ENCODE measurements at regions not wholly inside any gene's neighbourhood (a gene's known extent, or its start where the extent isn't known, plus 50 kb on each side); places are given as distances from the start of the nearest gene placed in this dataset.

- TF ChIP-seq, protein P1, sequence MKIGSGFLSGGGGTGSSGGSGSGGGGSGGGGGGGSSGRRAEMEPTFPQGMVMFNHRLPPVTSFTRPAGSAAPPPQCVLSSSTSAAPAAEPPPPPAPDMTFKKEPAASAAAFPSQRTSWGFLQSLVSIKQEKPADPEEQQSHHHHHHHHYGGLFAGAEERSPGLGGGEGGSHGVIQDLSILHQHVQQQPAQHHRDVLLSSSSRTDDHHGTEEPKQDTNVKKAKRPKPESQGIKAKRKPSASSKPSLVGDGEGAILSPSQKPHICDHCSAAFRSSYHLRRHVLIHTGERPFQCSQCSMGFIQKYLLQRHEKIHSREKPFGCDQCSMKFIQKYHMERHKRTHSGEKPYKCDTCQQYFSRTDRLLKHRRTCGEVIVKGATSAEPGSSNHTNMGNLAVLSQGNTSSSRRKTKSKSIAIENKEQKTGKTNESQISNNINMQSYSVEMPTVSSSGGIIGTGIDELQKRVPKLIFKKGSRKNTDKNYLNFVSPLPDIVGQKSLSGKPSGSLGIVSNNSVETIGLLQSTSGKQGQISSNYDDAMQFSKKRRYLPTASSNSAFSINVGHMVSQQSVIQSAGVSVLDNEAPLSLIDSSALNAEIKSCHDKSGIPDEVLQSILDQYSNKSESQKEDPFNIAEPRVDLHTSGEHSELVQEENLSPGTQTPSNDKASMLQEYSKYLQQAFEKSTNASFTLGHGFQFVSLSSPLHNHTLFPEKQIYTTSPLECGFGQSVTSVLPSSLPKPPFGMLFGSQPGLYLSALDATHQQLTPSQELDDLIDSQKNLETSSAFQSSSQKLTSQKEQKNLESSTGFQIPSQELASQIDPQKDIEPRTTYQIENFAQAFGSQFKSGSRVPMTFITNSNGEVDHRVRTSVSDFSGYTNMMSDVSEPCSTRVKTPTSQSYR (CRISPR knock-in tag; IDR thresholded peaks at IDR 0.05; ENCODE audit: borderline replicate concordance): no peak
- peak; percentile 82 for TF ChIP-seq ZBTB7A (CRISPR knock-in tag; IDR thresholded peaks at IDR 0.05)
- peak; percentile 96 for TF ChIP-seq MED13 (CRISPR knock-in tag; IDR thresholded peaks at IDR 0.05)
- no peak for TF ChIP-seq U2AF1 (optimal IDR thresholded peaks at IDR 0.05; ENCODE audit: low read depth, low read length)
- peak; percentile 43; the same call in 1 of the 2 replicates for TF ChIP-seq RBAK (CRISPR knock-in tag; IDR thresholded peaks at IDR 0.05)
- no peak for TF ChIP-seq IKZF1 (IDR thresholded peaks at IDR 0.05)
- peak; percentile 99 for TF ChIP-seq EED (CRISPR knock-in tag; IDR thresholded peaks at IDR 0.05)
- TF ChIP-seq MXI1 (IDR thresholded peaks at IDR 0.05; ENCODE audit: borderline replicate concordance, low read depth, low read length): peak; percentile 65; the same call in 2 of the 3 replicates
- TF ChIP-seq, protein P2, sequence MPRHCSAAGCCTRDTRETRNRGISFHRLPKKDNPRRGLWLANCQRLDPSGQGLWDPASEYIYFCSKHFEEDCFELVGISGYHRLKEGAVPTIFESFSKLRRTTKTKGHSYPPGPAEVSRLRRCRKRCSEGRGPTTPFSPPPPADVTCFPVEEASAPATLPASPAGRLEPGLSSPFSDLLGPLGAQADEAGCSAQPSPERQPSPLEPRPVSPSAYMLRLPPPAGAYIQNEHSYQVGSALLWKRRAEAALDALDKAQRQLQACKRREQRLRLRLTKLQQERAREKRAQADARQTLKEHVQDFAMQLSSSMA (CRISPR knock-in tag; IDR thresholded peaks at IDR 0.05): peak; percentile 85
- no peak for TF ChIP-seq ZNF337 (CRISPR knock-in tag; IDR thresholded peaks at IDR 0.05; ENCODE audit: borderline replicate concordance, low read depth)
- TF ChIP-seq ZFP62 (CRISPR knock-in tag; IDR thresholded peaks at IDR 0.05): no peak
- TF ChIP-seq TOE1 (CRISPR knock-in tag; IDR thresholded peaks at IDR 0.05): peak; percentile 96; the same call in 1 of the 2 replicates
- TF ChIP-seq, protein P3, sequence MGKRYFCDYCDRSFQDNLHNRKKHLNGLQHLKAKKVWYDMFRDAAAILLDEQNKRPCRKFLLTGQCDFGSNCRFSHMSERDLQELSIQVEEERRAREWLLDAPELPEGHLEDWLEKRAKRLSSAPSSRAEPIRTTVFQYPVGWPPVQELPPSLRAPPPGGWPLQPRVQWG (CRISPR knock-in tag; IDR thresholded peaks at IDR 0.05; ENCODE audit: borderline replicate concordance, low read depth): no peak
- TF ChIP-seq NR1H2 (CRISPR knock-in tag; IDR thresholded peaks at IDR 0.05; ENCODE audit: borderline replicate concordance, low read depth): no peak; the same call in 1 of the 2 replicates
- no peak for TF ChIP-seq ZNF17 (CRISPR knock-in tag; IDR thresholded peaks at IDR 0.05)
- 0 out of 2 replicates have a peak, but pooled peaks have one; percentile 31 for TF ChIP-seq ZNF557 (CRISPR knock-in tag; IDR thresholded peaks at IDR 0.05)
- peak; percentile 65; the same call in 1 of the 2 replicates for TF ChIP-seq SP140L (CRISPR knock-in tag; IDR thresholded peaks at IDR 0.05; ENCODE audit: borderline replicate concordance)
- TF ChIP-seq ZBTB38 (CRISPR knock-in tag; IDR thresholded peaks at IDR 0.05): peak; percentile 91
- peak; percentile 59 for TF ChIP-seq ZNF143 (CRISPR knock-in tag; IDR thresholded peaks at IDR 0.05)
- TF ChIP-seq PHB2 (IDR thresholded peaks at IDR 0.05; ENCODE audit: partially characterized antibody): no peak
- peak; percentile 93 for TF ChIP-seq TARDBP (CRISPR knock-in tag; IDR thresholded peaks at IDR 0.05)
- TF ChIP-seq ZNF576 (CRISPR knock-in tag; IDR thresholded peaks at IDR 0.05): no peak
- TF ChIP-seq SYNCRIP (IDR thresholded peaks at IDR 0.05; ENCODE audit: insufficient read depth, low read depth, low read length): no peak
- no peak for TF ChIP-seq CHD4 (IDR thresholded peaks at IDR 0.05; ENCODE audit: borderline replicate concordance, low read length)
- TF ChIP-seq ZNF549 (CRISPR knock-in tag; IDR thresholded peaks at IDR 0.05): no peak
- TF ChIP-seq ZNF577 (CRISPR knock-in tag; IDR thresholded peaks at IDR 0.05; ENCODE audit: borderline replicate concordance, low read depth): no peak
- TF ChIP-seq KDM4B (CRISPR knock-in tag; IDR thresholded peaks at IDR 0.05): 0 out of 2 replicates have a peak, but pooled peaks have one; percentile 80
- peak; percentile 51; the same call in 1 of the 2 replicates for TF ChIP-seq MIXL1 (CRISPR knock-in tag; IDR thresholded peaks at IDR 0.05)
Observed at GRCh38 chr6:27809939-27810767, 102.0 kb downstream of the OR2B2 start (continued).

Data from HepG2 (cell line).